HepG2 (cell line): ENCODE measurements at regions not wholly inside any gene's neighbourhood (a gene's known extent, or its start where the extent isn't known, plus 50 kb on each side); places are given as distances from the start of the nearest gene placed in this dataset.

ENCODE experiments used
- ATAC-seq: fragments of 200-7000 bp; cut with Tn5 transposase; 3 replicates; pipeline ENCODE4 v1.9.1; 2020; ENCODE audit warnings: mild to moderate bottlenecking, moderate library complexity
- BruUV-seq: library from RNA; stranded (reverse); fragments of 400-500 nt; replicated peaks from 2 replicates; lab custom pipeline; 2021; lab: Mats Ljungman, UMichigan
- CTCF ChIA-PET: fragments of 300-600 bp; formaldehyde crosslinking; extraction: SDS; loops from one replicate; lab custom pipeline; 2021; ENCODE audit warnings: low total read pairs, inconsistent platforms, low intra/inter-chr PET ratio; lab: Yijun Ruan, JAX
- POLR2A ChIA-PET: fragments of 350-600 bp; sonication (Branson Sonifier 250); formaldehyde crosslinking; loops from one replicate; lab custom pipeline; 2020; ENCODE audit warnings: antibody characterized with exemption, inconsistent platforms; lab: Yijun Ruan, JAX
- DNase-seq: peaks from one replicate; pipeline ENCODE4 v3.0.0-alpha.2; 2015; ENCODE audit warnings: low spot score
- FAIRE-seq: peaks from 3 replicates; lab custom pipeline; 2011; peaks lifted over from hg19 to GRCh38; lab: Jason Lieb, UNC
- H2AFZ ChIP-seq: one replicate; pipeline ENCODE4 v1.6.1; 2011; ENCODE audit warnings: low read length, inconsistent platforms
- H3K27ac ChIP-seq: fragments of 300-600 bp; 3 replicates; pipeline ENCODE4 v1.8.0; 2011; ENCODE audit warnings: mixed run types, mild to moderate bottlenecking, mixed read lengths, low read length, inconsistent platforms; ENCODE audit not compliant: insufficient read depth; ENCODE audit errors: extremely low read length
- H3K27me3 ChIP-seq, 2 experiments: fragments of 200-600 bp in 1 of 2; 2 replicates in 1 of 2; 3 replicates in 1 of 2; pipeline versions ENCODE4 v1.6.0 to v1.8.0; 2011; ENCODE audit warnings: low read length in 2 of 2, mild to moderate bottlenecking in 2 of 2, moderate library complexity in 2 of 2, inconsistent platforms in 1 of 2; ENCODE audit not compliant: insufficient read depth in 2 of 2, control insufficient read depth in 1 of 2
- H3K36me3 ChIP-seq, 2 experiments: fragments of 200-600 bp in 1 of 2; replicated peaks in 1 of 2; 2 replicates in 1 of 2; 3 replicates in 1 of 2; pipeline versions ENCODE4 v1.5.1 to v1.8.0; 2011; ENCODE audit warnings: low read length in 2 of 2, inconsistent platforms in 1 of 2; ENCODE audit not compliant: insufficient read depth in 2 of 2, control insufficient read depth in 1 of 2
- H3K4me1 ChIP-seq: 2 replicates; pipeline ENCODE4 v1.5.1; 2012; ENCODE audit warnings: low read length, inconsistent platforms; ENCODE audit not compliant: insufficient read depth
- H3K4me2 ChIP-seq: 2 replicates; pipeline ENCODE4 v1.6.0; 2011; ENCODE audit warnings: low read depth, low read length, inconsistent platforms
- H3K4me3 ChIP-seq, 3 experiments: fragments of 200-600 bp in 1 of 3; sonication (generic), shearing (Covaris generic) in 1 of 3; replicated peaks in 1 of 3; 2 replicates each; pipeline ENCODE4 v1.5.1; 2011 to 2016; ENCODE audit warnings: low read length in 3 of 3, inconsistent platforms in 2 of 3, low read depth in 2 of 3, mild to moderate bottlenecking in 2 of 3, control low read depth in 1 of 3, mixed read lengths in 1 of 3; ENCODE audit not compliant: insufficient read depth in 1 of 3
- H3K79me2 ChIP-seq: one replicate; pipeline ENCODE4 v1.6.1; 2011; ENCODE audit warnings: low read length, inconsistent platforms; ENCODE audit not compliant: insufficient read depth
- H3K9ac ChIP-seq: 2 replicates; pipeline ENCODE4 v1.6.0; 2011; ENCODE audit warnings: mild to moderate bottlenecking, low read depth, low read length, inconsistent platforms; ENCODE audit not compliant: insufficient read depth
- H3K9me3 ChIP-seq: 2 replicates; pipeline ENCODE4 v1.5.1; 2012; ENCODE audit warnings: mild to moderate bottlenecking, low read length
- H4K20me1 ChIP-seq: 2 replicates; pipeline ENCODE4 v1.6.0; 2011; ENCODE audit warnings: inconsistent platforms, mild to moderate bottlenecking, low read length, moderate library complexity; ENCODE audit not compliant: insufficient read depth
- CEBPB ChIP-seq: IDR thresholded peaks from 2 replicates; pipeline ENCODE4 v1.6.1; 2011; ENCODE audit warnings: low read depth, low read length, improper control_type of control experiment, borderline replicate concordance
- WGBS: methylation state at CpG from one replicate; pipeline ENCODE4 v1.1.6; 2017; ENCODE audit warnings: low lambda C conversion rate; 5-methylcytosine and 5-hydroxymethylcytosine counted together
- in situ Hi-C: cut with HindIII; loops from 2 replicates; pipeline ENCODE4 v1.10.0; 2017; ENCODE audit warnings: low pct_unique_long_range_greater_than_20kb; ENCODE audit not compliant: extremely low pct_ligation_motif_present
- intact Hi-C: fragments of 100-400 bp; cut with micrococcal nuclease; formaldehyde crosslinking; loops from one replicate; pipeline ENCODE4 v1.10.0; 2022; ENCODE audit not compliant: unreplicated experiment
- TF ChIP-seq, protein P1 (sequence below): sonication (generic); formaldehyde crosslinking; IDR thresholded peaks from 2 replicates; pipeline ENCODE4 v1.4.0; 2020; ENCODE audit warnings: missing genetic modification reagents
- TF ChIP-seq, protein P2 (sequence below): IDR thresholded peaks from 2 replicates; pipeline ENCODE4 v1.4.0; 2020; ENCODE audit warnings: mild to moderate bottlenecking, missing genetic modification reagents

- FAIRE-seq: no peak
These were observed 247.7 kb upstream of the PMEPA1 start for GRCh38 chr20:57957411-57958049.

More at GRCh38 chr20:57957411-57958049, 247.7 kb upstream of the PMEPA1 start:
- no peak overlapping the region for H3K9ac ChIP-seq
- DNase-seq (no peak), ATAC-seq (no peak)
- no peaks in the 10 kb centered on the region for H3K9me3 ChIP-seq
- peaks cover 4 to 26% of the 10 kb centered on the region in 2 experiments; a peak in 4 of 5 replicates for H3K27me3 ChIP-seq
- TF ChIP-seq CEBPB: peak; percentile 77; the same call in 1 of the 2 replicates
- TF ChIP-seq, protein P1, sequence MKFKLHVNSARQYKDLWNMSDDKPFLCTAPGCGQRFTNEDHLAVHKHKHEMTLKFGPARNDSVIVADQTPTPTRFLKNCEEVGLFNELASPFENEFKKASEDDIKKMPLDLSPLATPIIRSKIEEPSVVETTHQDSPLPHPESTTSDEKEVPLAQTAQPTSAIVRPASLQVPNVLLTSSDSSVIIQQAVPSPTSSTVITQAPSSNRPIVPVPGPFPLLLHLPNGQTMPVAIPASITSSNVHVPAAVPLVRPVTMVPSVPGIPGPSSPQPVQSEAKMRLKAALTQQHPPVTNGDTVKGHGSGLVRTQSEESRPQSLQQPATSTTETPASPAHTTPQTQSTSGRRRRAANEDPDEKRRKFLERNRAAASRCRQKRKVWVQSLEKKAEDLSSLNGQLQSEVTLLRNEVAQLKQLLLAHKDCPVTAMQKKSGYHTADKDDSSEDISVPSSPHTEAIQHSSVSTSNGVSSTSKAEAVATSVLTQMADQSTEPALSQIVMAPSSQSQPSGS: no peak
- TF ChIP-seq, protein P2, sequence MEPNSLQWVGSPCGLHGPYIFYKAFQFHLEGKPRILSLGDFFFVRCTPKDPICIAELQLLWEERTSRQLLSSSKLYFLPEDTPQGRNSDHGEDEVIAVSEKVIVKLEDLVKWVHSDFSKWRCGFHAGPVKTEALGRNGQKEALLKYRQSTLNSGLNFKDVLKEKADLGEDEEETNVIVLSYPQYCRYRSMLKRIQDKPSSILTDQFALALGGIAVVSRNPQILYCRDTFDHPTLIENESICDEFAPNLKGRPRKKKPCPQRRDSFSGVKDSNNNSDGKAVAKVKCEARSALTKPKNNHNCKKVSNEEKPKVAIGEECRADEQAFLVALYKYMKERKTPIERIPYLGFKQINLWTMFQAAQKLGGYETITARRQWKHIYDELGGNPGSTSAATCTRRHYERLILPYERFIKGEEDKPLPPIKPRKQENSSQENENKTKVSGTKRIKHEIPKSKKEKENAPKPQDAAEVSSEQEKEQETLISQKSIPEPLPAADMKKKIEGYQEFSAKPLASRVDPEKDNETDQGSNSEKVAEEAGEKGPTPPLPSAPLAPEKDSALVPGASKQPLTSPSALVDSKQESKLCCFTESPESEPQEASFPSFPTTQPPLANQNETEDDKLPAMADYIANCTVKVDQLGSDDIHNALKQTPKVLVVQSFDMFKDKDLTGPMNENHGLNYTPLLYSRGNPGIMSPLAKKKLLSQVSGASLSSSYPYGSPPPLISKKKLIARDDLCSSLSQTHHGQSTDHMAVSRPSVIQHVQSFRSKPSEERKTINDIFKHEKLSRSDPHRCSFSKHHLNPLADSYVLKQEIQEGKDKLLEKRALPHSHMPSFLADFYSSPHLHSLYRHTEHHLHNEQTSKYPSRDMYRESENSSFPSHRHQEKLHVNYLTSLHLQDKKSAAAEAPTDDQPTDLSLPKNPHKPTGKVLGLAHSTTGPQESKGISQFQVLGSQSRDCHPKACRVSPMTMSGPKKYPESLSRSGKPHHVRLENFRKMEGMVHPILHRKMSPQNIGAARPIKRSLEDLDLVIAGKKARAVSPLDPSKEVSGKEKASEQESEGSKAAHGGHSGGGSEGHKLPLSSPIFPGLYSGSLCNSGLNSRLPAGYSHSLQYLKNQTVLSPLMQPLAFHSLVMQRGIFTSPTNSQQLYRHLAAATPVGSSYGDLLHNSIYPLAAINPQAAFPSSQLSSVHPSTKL (CRISPR knock-in tag): no peak
- intact Hi-C loops (no loop called here), in situ Hi-C loops (no loop called here)
- BruUV-seq: no TSS peak
- H3K36me3 ChIP-seq: no peaks in the 10 kb centered on the region
- H3K27ac ChIP-seq: no peak overlapping the region
- no peaks in the 10 kb centered on the region for H3K4me1 ChIP-seq
- H4K20me1 ChIP-seq: no peaks in the 10 kb centered on the region
- no peak overlapping the region for H2AFZ ChIP-seq
- H3K79me2 ChIP-seq: no peaks in the 10 kb centered on the region
- 31% methylated on average over 10 of the region's 10 CpGs for WGBS
- no peak overlapping the region for H3K4me2 ChIP-seq
- ChIA-PET POLR2A (no interaction called here), CTCF (no interaction called here)
- no peak overlapping the region for H3K4me3 ChIP-seq
